Naive B cell (primary cell): ENCODE measurements at regions not wholly inside any gene's neighbourhood (a gene's known extent, or its start where the extent isn't known, plus 50 kb on each side); places are given as distances from the start of the nearest gene placed in this dataset.

Experiments used
- ATAC-seq, 2 donors: fragments of 150-1000 bp; cut with Tn5 transposase; 2 replicates each; pipeline ENCODE4 v1.10.0; 2021; ENCODE audit warnings: low read depth in 2 of 2, mild to moderate bottlenecking in 2 of 2, moderate library complexity in 2 of 2
- DNase-seq: peaks from one replicate; pipeline ENCODE4 v3.0.0; 2022
- H3K27ac Mint-ChIP-seq, 6 donors: one replicate each; pipeline ENCODE4 v1.8.0; 2020 to 2022; ENCODE audit warnings: mild to moderate bottlenecking in 6 of 6, mixed read lengths in 6 of 6, moderate library complexity in 5 of 6, inconsistent platforms in 2 of 6
- H3K27me3 Mint-ChIP-seq, 3 donors: one replicate each; pipeline ENCODE4 v1.8.0; 2021 to 2022; ENCODE audit warnings: mixed read lengths in 3 of 3, mild to moderate bottlenecking in 1 of 3
- H3K36me3 Mint-ChIP-seq, 2 donors: one replicate each; pipeline ENCODE4 v1.8.0; 2020 to 2022; ENCODE audit warnings: mixed read lengths in 2 of 2, inconsistent platforms in 1 of 2, mild to moderate bottlenecking in 1 of 2
- H3K4me1 Mint-ChIP-seq, 3 donors: one replicate each; pipeline ENCODE4 v1.8.0; 2020 to 2022; ENCODE audit warnings: mixed read lengths in 3 of 3, inconsistent platforms in 1 of 3, mild to moderate bottlenecking in 1 of 3, moderate library complexity in 1 of 3
- H3K4me3 Mint-ChIP-seq, 8 donors: one replicate each; pipeline ENCODE4 v1.8.0; 2020 to 2022; ENCODE audit warnings: mild to moderate bottlenecking in 8 of 8, mixed read lengths in 8 of 8, moderate library complexity in 8 of 8, inconsistent platforms in 2 of 8
- H3K9me3 Mint-ChIP-seq, 7 donors: one replicate each; pipeline ENCODE4 v1.8.0; 2020 to 2022; ENCODE audit warnings: mixed read lengths in 7 of 7, mild to moderate bottlenecking in 5 of 7, inconsistent platforms in 2 of 7, moderate library complexity in 1 of 7

GRCh38 chr6:66931787-66932186 is 1224.8 kb upstream of the EYS start:
- no peak for ATAC-seq
- Mint-ChIP-seq H3K4me3 (no peak overlapping the region), H3K36me3 (no peaks in the 10 kb centered on the region), H3K9me3 (peaks cover 4 to 31% (median 12%) of the 10 kb centered on the region in 7 donors), H3K27me3 (no peaks in the 10 kb centered on the region), H3K4me1 (no peaks in the 10 kb centered on the region), H3K27ac (no peak overlapping the region)
- DNase-seq, result no peak

- H3K4me1 Mint-ChIP-seq, result no peaks in the 10 kb centered on the region
- H3K9me3 Mint-ChIP-seq, result peaks cover 0 to 36% (median 14%) of the 10 kb centered on the region in 7 donors
- no peaks in the 10 kb centered on the region for H3K27me3 Mint-ChIP-seq
- ATAC-seq (no peak), DNase-seq (no peak)
- no peak overlapping the region for H3K27ac Mint-ChIP-seq
- no peak overlapping the region for H3K4me3 Mint-ChIP-seq
- H3K36me3 Mint-ChIP-seq, result no peaks in the 10 kb centered on the region
Observed at GRCh38 chr6:66930559-66931290, 1223.7 kb upstream of the EYS start.

- DNase-seq, result no peak
- Mint-ChIP-seq H3K27ac (no peak overlapping the region), H3K27me3 (no peaks in the 10 kb centered on the region), H3K4me1 (no peaks in the 10 kb centered on the region), H3K9me3 (peaks cover 18 to 60% (median 27%) of the 10 kb centered on the region in 7 donors), H3K36me3 (peaks cover 0 to 11% of the 10 kb centered on the region in 2 donors), H3K4me3 (no peak overlapping the region)
- ATAC-seq, result no peak
Observed at GRCh38 chr6:66926060-66926459, 1219.0 kb upstream of the EYS start.

GRCh38 chr6:66913657-66914056 is 1206.6 kb upstream of the EYS start:
- H3K27me3 Mint-ChIP-seq, result no peaks in the 10 kb centered on the region
- H3K9me3 Mint-ChIP-seq, result peaks cover 0 to 3% (median 0%) of the 10 kb centered on the region in 7 donors
- ATAC-seq, result no peak
- no peak overlapping the region for H3K27ac Mint-ChIP-seq
- H3K4me1 Mint-ChIP-seq, result no peaks in the 10 kb centered on the region
- no peak overlapping the region for H3K4me3 Mint-ChIP-seq
- DNase-seq, result no peak
- H3K36me3 Mint-ChIP-seq, result no peaks in the 10 kb centered on the region

- H3K4me1 Mint-ChIP-seq, result no peaks in the 10 kb centered on the region
- no peaks in the 10 kb centered on the region for H3K36me3 Mint-ChIP-seq
- no peak overlapping the region for H3K27ac Mint-ChIP-seq
- DNase-seq, result no peak
- H3K9me3 Mint-ChIP-seq, result peaks cover 4 to 10% (median 9%) of the 10 kb centered on the region in 7 donors
- H3K4me3 Mint-ChIP-seq, result no peak overlapping the region
- H3K27me3 Mint-ChIP-seq, result no peaks in the 10 kb centered on the region
- ATAC-seq, result no peak
Observed at GRCh38 chr6:66902457-66902856, 1195.4 kb upstream of the EYS start.

- no peak overlapping the region for H3K27ac Mint-ChIP-seq
- no peaks in the 10 kb centered on the region for H3K36me3 Mint-ChIP-seq
- H3K4me3 Mint-ChIP-seq, result no peak overlapping the region
Observed at GRCh38 chr6:66900133-66901083, 1193.4 kb upstream of the EYS start.

GRCh38 chr6:66897576-66897975 is 1190.5 kb upstream of the EYS start:
- H3K9me3 Mint-ChIP-seq, result peaks cover 9 to 28% (median 12%) of the 10 kb centered on the region in 7 donors
- no peaks in the 10 kb centered on the region for H3K36me3 Mint-ChIP-seq
- no peak overlapping the region for H3K4me3 Mint-ChIP-seq
- no peaks in the 10 kb centered on the region for H3K4me1 Mint-ChIP-seq
- H3K27ac Mint-ChIP-seq, result no peak overlapping the region
- H3K27me3 Mint-ChIP-seq, result no peaks in the 10 kb centered on the region
- no peak for ATAC-seq
- DNase-seq, result no peak

More at GRCh38 chr6:66900133-66901083, 1193.4 kb upstream of the EYS start:
- Mint-ChIP-seq H3K27me3 (no peaks in the 10 kb centered on the region), H3K4me1 (no peaks in the 10 kb centered on the region), H3K9me3 (peaks cover 9 to 24% (median 11%) of the 10 kb centered on the region in 7 donors)
- ATAC-seq, result no peak
- DNase-seq, result no peak

- Mint-ChIP-seq H3K27me3 (no peaks in the 10 kb centered on the region), H3K4me1 (no peaks in the 10 kb centered on the region), H3K4me3 (no peak overlapping the region), H3K27ac (no peak overlapping the region), H3K9me3 (peaks cover 7 to 28% (median 12%) of the 10 kb centered on the region in 7 donors), H3K36me3 (no peaks in the 10 kb centered on the region)
- ATAC-seq (no peak), DNase-seq (no peak)
Observed at GRCh38 chr6:66896415-66896814, 1189.4 kb upstream of the EYS start.

GRCh38 chr6:66883453-66883852 is 1176.4 kb upstream of the EYS start:
- no peak overlapping the region for H3K27ac Mint-ChIP-seq
- H3K4me3 Mint-ChIP-seq, result no peak overlapping the region
- ATAC-seq (no peak), DNase-seq (no peak)
- no peaks in the 10 kb centered on the region for H3K36me3 Mint-ChIP-seq
- peaks cover 8 to 32% (median 22%) of the 10 kb centered on the region in 7 donors for H3K9me3 Mint-ChIP-seq
- H3K27me3 Mint-ChIP-seq, result no peaks in the 10 kb centered on the region
- no peaks in the 10 kb centered on the region for H3K4me1 Mint-ChIP-seq

- Mint-ChIP-seq H3K27me3 (no peaks in the 10 kb centered on the region), H3K4me1 (no peaks in the 10 kb centered on the region), H3K4me3 (no peak overlapping the region), H3K27ac (no peak overlapping the region), H3K9me3 (peaks cover 3 to 22% (median 13%) of the 10 kb centered on the region in 7 donors), H3K36me3 (no peaks in the 10 kb centered on the region)
- DNase-seq (no peak), ATAC-seq (no peak)
Observed at GRCh38 chr6:66866801-66867200, 1159.8 kb upstream of the EYS start.

- ATAC-seq, result no peak
- H3K36me3 Mint-ChIP-seq, result no peaks in the 10 kb centered on the region
- no peak for DNase-seq
Observed at GRCh38 chr6:66865771-66866170, 1158.7 kb upstream of the EYS start.

GRCh38 chr6:66861007-66861541 is 1154.0 kb upstream of the EYS start:
- H3K36me3 Mint-ChIP-seq, result no peaks in the 10 kb centered on the region
- H3K4me1 Mint-ChIP-seq, result no peaks in the 10 kb centered on the region
- no peak for ATAC-seq
- H3K4me3 Mint-ChIP-seq, result no peak overlapping the region
- peak overlapping the region in 1 of 6 donors; percentile 58 for H3K27ac Mint-ChIP-seq
- H3K9me3 Mint-ChIP-seq, result peaks cover 0 to 8% (median 4%) of the 10 kb centered on the region in 7 donors
- no peaks in the 10 kb centered on the region for H3K27me3 Mint-ChIP-seq
- DNase-seq, result no peak

More at GRCh38 chr6:66865771-66866170, 1158.7 kb upstream of the EYS start:
- H3K27me3 Mint-ChIP-seq, result no peaks in the 10 kb centered on the region
- H3K4me1 Mint-ChIP-seq, result no peaks in the 10 kb centered on the region
- no peak overlapping the region for H3K27ac Mint-ChIP-seq
- peaks cover 2 to 15% (median 9%) of the 10 kb centered on the region in 7 donors for H3K9me3 Mint-ChIP-seq
- no peak overlapping the region for H3K4me3 Mint-ChIP-seq

- H3K4me1 Mint-ChIP-seq, result no peaks in the 10 kb centered on the region
- H3K9me3 Mint-ChIP-seq, result peaks cover 0 to 8% (median 4%) of the 10 kb centered on the region in 7 donors
- DNase-seq (no peak), ATAC-seq (no peak)
- no peaks in the 10 kb centered on the region for H3K27me3 Mint-ChIP-seq
- no peak overlapping the region for H3K27ac Mint-ChIP-seq
- no peaks in the 10 kb centered on the region for H3K36me3 Mint-ChIP-seq
- H3K4me3 Mint-ChIP-seq, result no peak overlapping the region
Observed at GRCh38 chr6:66860328-66860727, 1153.3 kb upstream of the EYS start.
